VCaP (cell line): ENCODE measurements at regions not wholly inside any gene's neighbourhood (a gene's known extent, or its start where the extent isn't known, plus 50 kb on each side); places are given as distances from the start of the nearest gene placed in this dataset.
"Not testable (repeated sequence)": the region's sequence is repeated elsewhere in the genome, so short reads cannot be mapped to it uniquely, and the experiment has no call there.

Experiments used
- H3K27ac ChIP-seq: fragments of 450-650 bp; 2 replicates; pipeline ENCODE4 v1.5.1; 2017
- TF ChIP-seq, protein P1 (sequence below): fragments of 450-650 bp; conservative IDR thresholded peaks from 2 replicates; pipeline ENCODE4 v1.5.1; 2017; ENCODE audit warnings: mild to moderate bottlenecking, moderate library complexity

DNA sequence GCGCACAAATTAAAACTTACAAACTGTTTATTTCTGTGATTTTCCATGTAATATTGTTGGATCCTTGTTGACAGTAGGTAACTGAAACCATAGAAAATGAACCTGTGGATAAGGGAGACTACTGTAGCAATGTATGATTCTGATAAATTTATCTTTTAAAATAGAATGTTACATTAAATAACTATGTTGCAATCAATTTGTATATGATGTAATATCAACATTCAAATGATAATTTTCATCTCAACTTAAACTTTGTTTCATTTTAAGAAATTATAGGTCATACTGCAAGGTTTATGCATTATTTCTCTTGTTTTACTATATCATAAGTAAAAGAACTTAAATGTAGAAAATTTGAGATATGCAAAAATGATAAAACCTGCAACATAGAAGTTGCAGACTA, 718.0 kb upstream of the MBL2 start:
- TF ChIP-seq, protein P1, sequence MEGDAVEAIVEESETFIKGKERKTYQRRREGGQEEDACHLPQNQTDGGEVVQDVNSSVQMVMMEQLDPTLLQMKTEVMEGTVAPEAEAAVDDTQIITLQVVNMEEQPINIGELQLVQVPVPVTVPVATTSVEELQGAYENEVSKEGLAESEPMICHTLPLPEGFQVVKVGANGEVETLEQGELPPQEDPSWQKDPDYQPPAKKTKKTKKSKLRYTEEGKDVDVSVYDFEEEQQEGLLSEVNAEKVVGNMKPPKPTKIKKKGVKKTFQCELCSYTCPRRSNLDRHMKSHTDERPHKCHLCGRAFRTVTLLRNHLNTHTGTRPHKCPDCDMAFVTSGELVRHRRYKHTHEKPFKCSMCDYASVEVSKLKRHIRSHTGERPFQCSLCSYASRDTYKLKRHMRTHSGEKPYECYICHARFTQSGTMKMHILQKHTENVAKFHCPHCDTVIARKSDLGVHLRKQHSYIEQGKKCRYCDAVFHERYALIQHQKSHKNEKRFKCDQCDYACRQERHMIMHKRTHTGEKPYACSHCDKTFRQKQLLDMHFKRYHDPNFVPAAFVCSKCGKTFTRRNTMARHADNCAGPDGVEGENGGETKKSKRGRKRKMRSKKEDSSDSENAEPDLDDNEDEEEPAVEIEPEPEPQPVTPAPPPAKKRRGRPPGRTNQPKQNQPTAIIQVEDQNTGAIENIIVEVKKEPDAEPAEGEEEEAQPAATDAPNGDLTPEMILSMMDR = no peak
- no peak overlapping the region for H3K27ac ChIP-seq

DNA sequence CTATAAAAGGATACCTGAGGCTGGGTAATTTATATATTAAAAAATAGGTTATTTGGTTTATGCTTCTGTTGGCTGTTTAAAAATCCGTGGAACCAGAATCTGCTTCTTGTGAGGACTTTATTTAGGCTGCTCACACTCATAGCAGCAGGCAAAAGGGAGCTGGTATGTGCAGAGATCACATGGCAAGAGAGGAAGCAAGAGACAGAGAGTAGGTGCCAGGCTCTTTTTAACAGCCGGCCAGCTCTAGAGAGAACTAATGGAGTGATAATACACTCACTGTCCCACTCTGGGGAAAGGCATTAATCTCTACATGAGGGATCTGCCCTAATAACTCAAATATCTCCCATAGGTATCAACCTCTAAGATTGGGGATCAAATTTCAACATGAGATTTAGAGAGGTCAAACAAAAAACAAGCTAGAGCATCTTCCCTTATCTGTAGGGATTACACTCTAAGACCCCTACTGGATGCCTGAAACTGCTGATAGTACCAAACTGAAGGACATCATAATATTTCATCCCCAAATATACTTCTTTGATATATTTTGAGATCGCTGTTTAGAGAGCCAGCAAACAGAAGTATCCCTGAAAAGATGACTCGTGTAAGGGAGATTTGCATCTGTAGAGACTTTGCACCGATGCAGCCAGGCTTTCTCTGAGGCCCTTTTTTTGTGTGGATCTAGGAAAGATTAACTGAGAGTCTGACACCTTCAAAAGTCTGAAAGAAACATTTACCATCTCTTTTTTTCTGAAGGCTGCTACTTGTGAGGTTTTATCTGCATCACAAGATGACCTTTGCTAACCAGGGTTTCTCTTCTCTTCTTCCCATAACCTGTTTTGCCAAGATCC, 717.0 kb upstream of the MBL2 start:
- no peak overlapping the region for H3K27ac ChIP-seq

DNA sequence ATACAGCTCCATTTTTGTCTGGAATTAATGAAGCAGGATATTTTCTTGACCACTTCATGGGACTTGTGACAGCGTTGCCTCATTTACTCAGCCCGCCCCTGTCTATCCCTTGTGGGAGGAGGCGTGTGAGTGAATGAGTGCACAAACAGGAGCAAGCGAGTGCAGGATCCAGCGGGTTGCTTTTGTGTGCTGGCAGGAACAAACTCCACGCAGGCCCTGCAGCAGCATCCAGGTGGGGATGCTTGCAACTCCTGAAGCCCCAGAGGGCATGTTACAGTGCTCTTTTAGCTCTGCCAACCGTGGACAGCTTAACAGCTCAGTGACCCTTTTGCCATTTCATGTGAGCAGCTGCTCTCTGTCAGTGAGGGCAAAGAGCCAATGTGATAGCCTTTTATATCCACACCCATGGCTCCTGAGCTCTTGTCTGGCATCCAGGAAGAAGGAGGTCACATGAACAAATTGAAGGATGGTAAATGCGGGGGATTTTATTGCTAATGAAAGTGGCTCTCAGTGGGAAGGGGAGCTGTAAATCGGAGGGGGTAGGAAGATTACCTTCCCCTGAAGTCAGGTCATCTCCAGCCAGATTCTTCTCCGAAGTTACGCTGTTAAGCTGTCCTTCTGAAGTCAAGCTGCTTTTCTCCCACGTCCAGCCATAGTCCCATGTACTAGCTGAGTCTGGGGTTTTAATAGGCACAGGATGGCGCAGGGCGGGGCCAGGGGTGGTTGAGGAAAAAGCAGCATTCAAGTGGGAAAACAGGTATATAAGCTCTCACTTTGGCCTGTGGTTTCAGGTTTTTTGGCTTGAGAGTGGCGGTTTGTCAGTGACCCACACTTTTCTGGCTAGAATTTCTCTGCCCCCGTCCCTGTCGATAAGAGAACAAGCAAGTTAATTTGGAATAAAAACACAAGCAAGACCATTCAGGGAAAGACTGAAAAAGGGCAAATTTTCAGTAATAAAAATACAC, 714.7 kb upstream of the MBL2 start:
- no peak overlapping the region for H3K27ac ChIP-seq
- TF ChIP-seq, protein P1 = no peak

More for the DNA sequence above, 717.0 kb upstream of the MBL2 start:
- TF ChIP-seq, protein P1 = no peak

DNA sequence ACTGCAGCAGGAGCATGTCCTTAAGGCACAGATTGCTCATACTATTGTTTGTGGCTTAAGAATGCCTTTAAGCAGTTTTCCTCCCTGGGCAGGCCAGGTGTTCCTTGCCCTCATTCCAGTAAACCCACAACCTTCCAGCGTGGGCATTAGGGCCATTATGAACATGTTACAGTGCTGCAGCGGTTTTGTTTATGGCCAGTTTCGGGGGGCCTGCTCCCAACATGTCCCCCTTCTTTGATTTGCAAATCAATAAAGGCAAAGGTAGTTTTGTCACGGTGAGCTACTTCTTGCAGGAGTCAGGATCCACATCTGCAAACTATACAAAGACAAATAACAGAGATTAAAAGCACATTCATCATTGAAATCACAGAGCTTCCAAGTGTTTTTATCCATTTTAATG, 712.8 kb upstream of the MBL2 start:
- not testable (repeated sequence) for H3K27ac ChIP-seq

DNA sequence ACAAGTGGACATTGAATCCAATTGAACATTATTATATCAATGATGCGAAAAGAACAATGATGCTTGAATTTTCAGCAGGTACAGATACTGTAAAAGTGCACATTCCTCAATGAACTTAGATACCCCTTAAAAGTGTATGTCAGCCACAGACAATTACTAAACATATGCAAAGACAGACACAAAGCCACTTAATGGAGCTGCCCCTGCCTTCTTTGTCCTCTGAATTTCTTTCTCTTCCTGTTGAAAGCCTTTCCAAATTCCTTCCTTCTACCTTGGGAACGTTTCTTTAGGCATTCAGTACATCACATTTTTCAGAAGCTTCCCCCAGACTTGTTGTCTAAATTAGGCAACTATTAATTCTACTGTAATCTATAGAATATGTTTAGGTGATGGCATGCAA, 706.8 kb upstream of the MBL2 start:
- TF ChIP-seq, protein P1 = no peak
- H3K27ac ChIP-seq = no peak overlapping the region

DNA sequence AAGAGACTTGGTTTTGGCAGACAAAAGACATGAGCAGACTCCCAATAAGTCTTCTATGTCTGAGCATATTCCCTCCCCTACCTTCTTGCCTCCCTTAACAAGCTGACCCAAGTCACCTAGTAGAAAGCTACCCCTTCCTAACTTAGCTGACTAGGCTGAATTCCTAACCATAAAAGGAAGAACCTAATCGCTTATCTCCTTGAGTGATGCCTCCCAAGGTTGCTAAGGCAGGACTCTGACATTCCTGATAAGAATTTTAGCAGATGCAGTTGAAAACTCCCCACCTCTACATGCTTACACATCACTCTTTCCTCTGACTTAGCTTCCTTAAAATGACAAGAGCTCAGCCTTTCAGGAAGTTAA, 704.7 kb upstream of the MBL2 start:
- TF ChIP-seq, protein P1 = no peak
- no peak overlapping the region for H3K27ac ChIP-seq

DNA sequence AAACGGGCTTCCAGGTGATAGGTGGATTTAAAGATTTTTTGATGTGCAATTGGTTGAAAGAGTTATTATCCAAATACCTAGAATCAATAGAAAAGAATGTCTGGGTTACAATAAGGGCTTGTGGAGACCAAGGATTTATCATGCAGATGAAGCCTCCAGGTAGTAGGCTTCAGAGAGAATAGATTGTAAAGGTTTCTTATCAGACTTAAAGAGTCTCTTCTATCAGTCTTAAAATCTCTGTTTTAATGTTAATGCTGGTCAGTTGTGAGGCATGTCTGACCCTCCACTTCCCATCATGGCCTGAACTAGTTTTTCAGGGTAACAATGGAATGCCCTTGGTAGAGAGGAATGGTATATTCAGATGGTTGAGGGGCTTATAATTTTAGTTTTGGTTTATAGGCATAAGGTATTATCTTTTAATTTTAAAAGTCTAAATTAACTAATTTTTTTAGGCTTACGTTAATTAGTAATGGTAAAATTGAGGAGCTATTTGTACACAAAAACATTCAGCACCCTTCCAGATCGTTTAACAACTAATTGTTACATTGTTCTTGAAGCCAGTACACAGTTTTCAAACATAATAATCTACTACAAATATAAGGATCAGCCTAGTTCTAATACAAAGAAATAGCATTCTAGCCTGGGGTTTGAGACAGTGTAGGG, 704.2 kb upstream of the MBL2 start:
- H3K27ac ChIP-seq = no peak overlapping the region
- TF ChIP-seq, protein P1 = no peak
